ENCODE measurements at regions not wholly inside any gene's neighbourhood (a gene's known extent, or its start where the extent isn't known, plus 50 kb on each side); places are given as distances from the start of the nearest gene placed in this dataset.

GRCh38 chrX:23494741-23495140 lies 160.1 kb downstream of the PTCHD1 start:
- TF ChIP-seq, protein P1, sequence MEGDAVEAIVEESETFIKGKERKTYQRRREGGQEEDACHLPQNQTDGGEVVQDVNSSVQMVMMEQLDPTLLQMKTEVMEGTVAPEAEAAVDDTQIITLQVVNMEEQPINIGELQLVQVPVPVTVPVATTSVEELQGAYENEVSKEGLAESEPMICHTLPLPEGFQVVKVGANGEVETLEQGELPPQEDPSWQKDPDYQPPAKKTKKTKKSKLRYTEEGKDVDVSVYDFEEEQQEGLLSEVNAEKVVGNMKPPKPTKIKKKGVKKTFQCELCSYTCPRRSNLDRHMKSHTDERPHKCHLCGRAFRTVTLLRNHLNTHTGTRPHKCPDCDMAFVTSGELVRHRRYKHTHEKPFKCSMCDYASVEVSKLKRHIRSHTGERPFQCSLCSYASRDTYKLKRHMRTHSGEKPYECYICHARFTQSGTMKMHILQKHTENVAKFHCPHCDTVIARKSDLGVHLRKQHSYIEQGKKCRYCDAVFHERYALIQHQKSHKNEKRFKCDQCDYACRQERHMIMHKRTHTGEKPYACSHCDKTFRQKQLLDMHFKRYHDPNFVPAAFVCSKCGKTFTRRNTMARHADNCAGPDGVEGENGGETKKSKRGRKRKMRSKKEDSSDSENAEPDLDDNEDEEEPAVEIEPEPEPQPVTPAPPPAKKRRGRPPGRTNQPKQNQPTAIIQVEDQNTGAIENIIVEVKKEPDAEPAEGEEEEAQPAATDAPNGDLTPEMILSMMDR (conservative IDR thresholded peaks at IDR 0.05; ENCODE audit: low read depth, low read length), result no peak
- TF ChIP-seq CHD1 (IDR thresholded peaks at IDR 0.05; ENCODE audit: low read depth, low read length), result no peak
- no peak for TF ChIP-seq MAFK (IDR thresholded peaks at IDR 0.05; ENCODE audit: low read depth, low read length)
- TF ChIP-seq NFE2L2 (IDR thresholded peaks at IDR 0.05; ENCODE audit: low read depth, low read length), result no peak
- no peak for TF ChIP-seq MXI1 (IDR thresholded peaks at IDR 0.05; ENCODE audit: borderline replicate concordance, low read depth, low read length)
- no peak for TF ChIP-seq RCOR1 (IDR thresholded peaks at IDR 0.05; ENCODE audit: insufficient replicate concordance, low read length)
- TF ChIP-seq POLR2A (IDR thresholded peaks at IDR 0.05; ENCODE audit: low read depth, low read length), result no peak
- TF ChIP-seq, protein P2, sequence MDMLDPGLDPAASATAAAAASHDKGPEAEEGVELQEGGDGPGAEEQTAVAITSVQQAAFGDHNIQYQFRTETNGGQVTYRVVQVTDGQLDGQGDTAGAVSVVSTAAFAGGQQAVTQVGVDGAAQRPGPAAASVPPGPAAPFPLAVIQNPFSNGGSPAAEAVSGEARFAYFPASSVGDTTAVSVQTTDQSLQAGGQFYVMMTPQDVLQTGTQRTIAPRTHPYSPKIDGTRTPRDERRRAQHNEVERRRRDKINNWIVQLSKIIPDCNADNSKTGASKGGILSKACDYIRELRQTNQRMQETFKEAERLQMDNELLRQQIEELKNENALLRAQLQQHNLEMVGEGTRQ (IDR thresholded peaks at IDR 0.05; ENCODE audit: low read depth, low read length), result no peak
- TF ChIP-seq MAZ (IDR thresholded peaks at IDR 0.05; ENCODE audit: borderline replicate concordance, low read depth, low read length), result no peak
- TF ChIP-seq ELK1 (IDR thresholded peaks at IDR 0.05; ENCODE audit: borderline replicate concordance, low read depth, low read length), result no peak
- no peak for TF ChIP-seq RFX5 (IDR thresholded peaks at IDR 0.05; ENCODE audit: low read depth, low read length)
